HEK293 (cell line): ENCODE measurements at regions not wholly inside any gene's neighbourhood (a gene's known extent, or its start where the extent isn't known, plus 50 kb on each side); places are given as distances from the start of the nearest gene placed in this dataset.
"Not testable (repeated sequence)": the region's sequence is repeated elsewhere in the genome, so short reads cannot be mapped to it uniquely, and the experiment has no call there.

Source experiments
- ATF2 ChIP-seq: fragments of 450-650 bp; formaldehyde crosslinking; IDR thresholded peaks from 2 replicates; pipeline ENCODE4 v1.5.1; 2016; ENCODE audit warnings: missing biosample characterization, missing genetic modification characterization, low read depth
- CTCF ChIP-seq: fragments of 450-650 bp; formaldehyde crosslinking; IDR thresholded peaks from 2 replicates; pipeline ENCODE4 v1.5.1; 2016; ENCODE audit warnings: missing biosample characterization, missing genetic modification characterization
- PRDM4 ChIP-seq: fragments of 450-650 bp; formaldehyde crosslinking; IDR thresholded peaks from 2 replicates; pipeline ENCODE4 v1.5.1; 2017; ENCODE audit warnings: missing biosample characterization, missing genetic modification characterization
- REST ChIP-seq: fragments of 450-650 bp; formaldehyde crosslinking; IDR thresholded peaks from 2 replicates; pipeline ENCODE4 v1.5.1; 2016; ENCODE audit warnings: missing biosample characterization, missing genetic modification characterization
- ZNF274 ChIP-seq, 2 experiments: fragments of 200-500 bp in 1 of 2; fragments of 450-650 bp in 1 of 2; sonication (Bioruptor generic) in 1 of 2; formaldehyde crosslinking in 1 of 2; IDR thresholded peaks; 2 replicates each; pipeline versions ENCODE4 v1.5.1 to v1.6.1; 2014 to 2016; ENCODE audit warnings: borderline replicate concordance in 1 of 2, inconsistent platforms in 1 of 2, low read length in 1 of 2, missing biosample characterization in 1 of 2, missing genetic modification characterization in 1 of 2

GRCh38 chr10:47590534-47590933 lies 67.1 kb upstream of the AGAP9 start:
- not testable (repeated sequence) for TF ChIP-seq REST; CTCF (tag by site-specific recombination); PRDM4 (tag by site-specific recombination); ZNF274 (IDR thresholded peaks at IDR 0.05; ENCODE audit: low read length); ZNF274 (tag by site-specific recombination; IDR thresholded peaks at IDR 0.05; ENCODE audit: borderline replicate concordance); ATF2
